NCI-H460 (cell line): ENCODE measurements at regions not wholly inside any gene's neighbourhood (a gene's known extent, or its start where the extent isn't known, plus 50 kb on each side); places are given as distances from the start of the nearest gene placed in this dataset.
A peak's percentile ranks its signal among the peaks of the same experiment; 100 is the strongest.
"Not testable (repeated sequence)": the region's sequence is repeated elsewhere in the genome, so short reads cannot be mapped to it uniquely, and the experiment has no call there.

ENCODE experiments used
- DNase-seq: peaks from one replicate; pipeline ENCODE4 v3.0.0-alpha.2; 2016; ENCODE audit warnings: low read depth; ENCODE audit errors: extremely low read depth

- no peak for DNase-seq
These were observed 611.7 kb downstream of the UTRN start for GRCh38 chr6:144896871-144897270.

- no peak for DNase-seq
These were observed 612.3 kb downstream of the UTRN start for GRCh38 chr6:144897441-144897921.

GRCh38 chr6:144898052-144898689, 613.0 kb downstream of the UTRN start:
- no peak for DNase-seq

GRCh38 chr6:144898741-144899140, 613.6 kb downstream of the UTRN start:
- no peak for DNase-seq

GRCh38 chr6:144899161-144899560, 614.0 kb downstream of the UTRN start:
- DNase-seq, result no peak

GRCh38 chr6:144901412-144901811, 616.3 kb downstream of the UTRN start:
- DNase-seq, result no peak

GRCh38 chr6:144908004-144908403, 622.9 kb downstream of the UTRN start:
- DNase-seq, result no peak

- DNase-seq, result no peak
These were observed 624.7 kb downstream of the UTRN start for GRCh38 chr6:144909753-144910285.

- no peak for DNase-seq
These were observed 626.2 kb downstream of the UTRN start for GRCh38 chr6:144911322-144911721.

- DNase-seq, result no peak
These were observed 627.3 kb downstream of the UTRN start for GRCh38 chr6:144912474-144912873.

- no peak for DNase-seq
These were observed 632.9 kb downstream of the UTRN start for GRCh38 chr6:144918073-144918472.

GRCh38 chr6:144919560-144919959, 634.4 kb downstream of the UTRN start:
- no peak for DNase-seq

GRCh38 chr6:144920391-144920961, 635.3 kb downstream of the UTRN start:
- no peak for DNase-seq

- no peak for DNase-seq
These were observed 636.3 kb downstream of the UTRN start for GRCh38 chr6:144921206-144921975.

- DNase-seq, result no peak
These were observed 637.1 kb downstream of the UTRN start for GRCh38 chr6:144922120-144922722.

- DNase-seq, result not testable (repeated sequence)
These were observed 637.8 kb downstream of the UTRN start for GRCh38 chr6:144922771-144923490.

GRCh38 chr6:144923491-144923787, 638.3 kb downstream of the UTRN start:
- DNase-seq, result not testable (repeated sequence)

GRCh38 chr6:144928847-144929246, 643.7 kb downstream of the UTRN start:
- DNase-seq, result no peak

- no peak for DNase-seq
These were observed 644.1 kb downstream of the UTRN start for GRCh38 chr6:144929262-144929661.

GRCh38 chr6:144931172-144932035, 646.3 kb downstream of the UTRN start:
- DNase-seq, result peak; percentile 19
